HG03064 (cell line): ENCODE measurements at regions not wholly inside any gene's neighbourhood (a gene's known extent, or its start where the extent isn't known, plus 50 kb on each side); places are given as distances from the start of the nearest gene placed in this dataset.

Source experiments
- ATAC-seq: cut with Tn5 transposase; IDR thresholded peaks from one replicate; pipeline ENCODE4 v1.9.1; 2021; ENCODE audit warnings: low read depth; ENCODE audit not compliant: unreplicated experiment

DNA sequence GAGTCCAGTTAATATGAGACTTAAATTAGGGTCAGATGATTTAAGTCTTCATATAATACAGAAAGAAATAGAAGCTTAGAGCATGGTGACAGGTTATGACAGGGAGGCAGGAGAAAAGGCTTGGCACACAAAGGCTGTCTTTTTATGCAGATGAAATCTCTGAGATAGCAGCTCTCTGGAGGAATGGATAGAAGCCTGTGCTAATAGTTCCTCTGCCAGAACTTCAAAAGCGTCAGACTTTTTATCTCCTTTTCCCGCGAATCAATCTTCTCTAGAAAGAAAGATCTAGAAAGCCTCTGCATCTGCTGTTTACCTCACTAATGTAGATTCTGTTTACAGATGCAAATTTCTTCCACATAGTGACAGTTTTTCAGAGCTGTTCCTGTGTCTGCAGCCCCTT is 1106.2 kb downstream of the XPNPEP1 start:
- no peak for ATAC-seq

GRCh38 chr10:108812906-108813305 is 1110.4 kb downstream of the XPNPEP1 start:
- no peak for ATAC-seq

- no peak for ATAC-seq
Observed at GRCh38 chr10:108812296-108812695, 1111.0 kb downstream of the XPNPEP1 start.

- no peak for ATAC-seq
Observed at GRCh38 chr10:108808228-108808627, 1115.1 kb downstream of the XPNPEP1 start.

DNA sequence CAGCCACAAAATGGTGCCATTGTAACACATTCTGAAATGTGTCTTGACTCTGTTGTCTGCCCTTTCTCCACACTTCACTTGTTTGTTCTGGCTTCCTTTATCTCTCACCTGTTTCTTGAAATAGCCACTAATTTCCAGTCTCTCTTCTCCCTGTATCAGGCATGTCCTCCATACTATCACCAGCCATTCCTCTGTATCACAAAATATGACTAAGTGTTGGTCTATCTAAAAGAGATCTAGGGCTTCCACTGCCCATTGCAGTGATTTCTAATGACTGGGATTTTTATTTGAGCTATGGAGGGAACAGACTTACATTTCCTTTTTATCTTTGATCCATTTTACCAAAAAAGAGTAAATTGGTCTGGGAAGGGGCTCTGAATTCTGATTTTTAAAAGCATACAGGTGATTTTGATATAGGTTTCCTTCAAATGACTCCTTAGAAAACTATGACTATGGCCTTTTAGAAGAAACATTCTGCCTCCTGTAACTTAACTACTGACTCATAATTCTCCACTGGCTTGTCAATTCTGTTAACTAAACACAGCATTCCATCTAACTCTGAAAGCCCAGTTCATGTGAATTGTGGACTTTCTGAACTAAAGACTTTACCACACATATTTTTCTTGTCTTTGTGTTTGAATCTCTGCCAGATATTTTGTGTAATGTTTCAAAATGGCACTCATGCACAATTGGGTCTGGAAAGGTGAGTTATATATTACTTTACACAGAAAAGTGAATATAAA is 1121.4 kb downstream of the XPNPEP1 start:
- ATAC-seq = no peak

DNA sequence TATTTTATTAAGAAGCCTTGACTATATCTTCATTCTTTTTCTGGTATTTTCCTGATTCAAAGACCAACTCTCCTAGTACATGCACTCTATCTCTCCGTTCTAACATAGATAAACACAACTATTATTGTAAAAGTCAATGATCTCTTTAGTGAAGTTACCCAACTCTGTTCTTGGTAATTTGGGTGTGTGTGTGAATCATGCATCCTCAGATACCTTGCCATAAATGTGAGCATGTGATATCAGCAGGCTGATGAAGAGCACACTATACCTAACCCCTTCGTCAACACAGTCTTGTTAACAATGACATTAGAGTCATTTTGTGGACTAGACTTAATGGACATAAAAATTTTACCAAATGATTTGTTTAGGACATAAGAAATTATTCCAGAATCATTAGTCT is 1122.1 kb downstream of the XPNPEP1 start:
- ATAC-seq = no peak

DNA sequence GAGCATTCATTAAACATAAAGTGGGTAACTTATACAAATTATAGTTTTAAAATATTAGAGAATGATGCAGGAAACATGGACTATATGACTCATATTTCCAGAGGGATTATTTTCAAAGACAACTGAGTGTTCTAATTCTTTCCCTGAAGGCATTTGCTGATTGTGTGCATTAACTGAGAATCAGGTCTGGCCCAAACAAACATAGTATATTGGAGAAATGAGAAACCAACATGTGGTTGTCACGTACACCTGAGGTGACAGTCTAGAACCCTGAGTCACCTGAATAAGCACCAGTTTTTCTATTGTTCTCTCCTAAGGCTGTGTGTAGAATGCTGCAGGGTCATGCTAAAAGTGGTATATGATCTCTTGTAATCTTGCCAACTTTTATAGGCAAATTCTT is 1125.7 kb downstream of the XPNPEP1 start:
- no peak for ATAC-seq

GRCh38 chr10:108791794-108792474 is 1131.4 kb downstream of the XPNPEP1 start:
- ATAC-seq = no peak

DNA sequence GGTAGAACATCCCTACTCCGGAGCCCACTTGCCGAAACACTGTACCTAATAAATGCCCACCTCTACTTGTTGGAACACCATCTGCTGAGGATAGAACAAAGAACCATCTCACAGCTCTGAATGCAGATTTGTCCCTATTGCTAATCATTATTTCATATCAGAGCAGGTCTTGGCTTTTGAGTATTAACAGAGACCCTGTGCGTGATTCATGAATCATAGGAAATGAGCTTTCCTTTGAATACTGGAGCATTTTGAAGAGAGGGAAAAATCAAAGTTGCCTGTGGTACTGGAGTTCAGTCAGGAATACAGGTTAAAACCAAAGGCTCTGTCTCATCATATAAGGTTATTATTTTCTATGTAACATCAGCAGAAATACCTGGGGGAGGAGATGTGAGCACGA is 1132.3 kb downstream of the XPNPEP1 start:
- no peak for ATAC-seq

DNA sequence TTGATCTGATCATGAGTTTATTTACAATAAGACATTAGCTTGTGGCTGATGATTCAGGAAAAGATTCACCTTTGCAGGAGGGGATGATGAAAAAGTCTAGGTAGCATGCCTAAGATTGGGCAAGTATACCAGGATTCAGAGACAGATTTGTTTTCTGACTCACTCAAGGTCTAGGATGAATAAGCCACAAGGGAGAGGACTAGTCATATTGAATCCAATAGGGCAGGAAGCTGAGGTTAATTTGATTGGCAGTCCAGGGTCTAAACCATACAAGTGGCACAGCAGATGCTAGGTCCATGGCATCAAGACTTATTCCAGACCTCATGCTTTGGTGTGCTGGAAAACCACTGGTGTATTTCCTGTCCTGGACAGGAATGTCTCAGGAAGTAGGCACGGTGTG is 1133.4 kb downstream of the XPNPEP1 start:
- peak; percentile 66 for ATAC-seq

- no peak for ATAC-seq
Observed at GRCh38 chr10:108789336-108789735, 1134.0 kb downstream of the XPNPEP1 start.

- ATAC-seq = no peak
Observed at GRCh38 chr10:108788891-108789290, 1134.4 kb downstream of the XPNPEP1 start.

DNA sequence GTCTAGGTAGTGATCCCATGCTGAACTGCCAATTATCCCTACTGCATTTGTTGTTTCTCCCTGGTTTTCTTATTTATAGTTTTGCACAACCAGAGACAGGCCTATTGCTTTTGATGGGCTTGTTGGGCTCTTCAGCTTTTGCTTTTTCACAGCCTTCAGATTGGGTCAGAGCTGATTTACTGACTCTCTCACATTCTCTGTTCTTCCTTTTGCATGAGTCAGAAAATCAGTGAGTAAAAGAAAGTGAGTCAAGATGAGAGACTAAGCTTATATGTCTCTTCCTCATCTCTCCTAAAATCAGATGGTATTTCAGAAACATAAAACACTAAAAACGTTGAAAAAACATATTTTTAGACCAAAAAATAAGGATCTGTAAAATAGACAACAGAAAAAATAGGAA is 1135.4 kb downstream of the XPNPEP1 start:
- ATAC-seq = no peak

- no peak for ATAC-seq
Observed at GRCh38 chr10:108785011-108785410, 1138.3 kb downstream of the XPNPEP1 start.

DNA sequence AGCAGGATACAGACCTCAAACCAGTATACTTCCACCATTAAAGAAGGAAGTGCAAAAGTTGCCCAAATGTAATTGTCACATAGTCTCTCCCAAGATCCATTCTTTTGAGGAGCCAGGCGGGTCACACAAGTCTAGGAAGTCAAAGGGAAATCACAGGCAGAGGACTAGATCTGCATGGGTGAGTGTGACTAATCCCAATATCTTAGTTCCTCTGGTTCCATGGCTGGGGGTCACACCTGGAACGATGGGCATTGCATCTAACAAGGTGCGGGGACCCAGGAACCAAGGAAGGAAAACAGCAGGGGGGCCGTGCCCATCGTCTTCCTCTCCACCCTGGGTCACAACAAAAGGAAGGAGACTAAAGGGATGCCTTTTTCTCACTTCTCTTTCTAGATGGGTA is 1138.8 kb downstream of the XPNPEP1 start:
- ATAC-seq = no peak

DNA sequence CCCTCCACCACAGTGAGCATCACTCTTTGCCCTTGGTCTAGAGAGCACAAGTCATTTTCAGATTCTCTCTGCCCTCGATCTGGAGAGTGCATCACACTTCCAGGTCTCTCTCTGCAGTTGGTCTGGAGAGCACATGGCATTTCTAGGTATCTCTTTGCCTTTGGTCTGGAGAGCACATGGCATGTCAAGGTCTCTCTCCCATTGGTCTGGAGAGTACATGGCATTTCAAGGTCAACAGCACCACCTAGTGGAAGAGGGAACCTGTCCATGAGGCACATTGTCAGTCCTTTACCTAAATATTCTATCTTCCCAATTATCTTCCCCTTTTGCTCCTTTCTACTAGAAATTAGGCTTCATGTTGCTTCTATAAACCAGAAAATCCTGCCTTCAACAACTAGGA is 1139.4 kb downstream of the XPNPEP1 start:
- no peak for ATAC-seq

DNA sequence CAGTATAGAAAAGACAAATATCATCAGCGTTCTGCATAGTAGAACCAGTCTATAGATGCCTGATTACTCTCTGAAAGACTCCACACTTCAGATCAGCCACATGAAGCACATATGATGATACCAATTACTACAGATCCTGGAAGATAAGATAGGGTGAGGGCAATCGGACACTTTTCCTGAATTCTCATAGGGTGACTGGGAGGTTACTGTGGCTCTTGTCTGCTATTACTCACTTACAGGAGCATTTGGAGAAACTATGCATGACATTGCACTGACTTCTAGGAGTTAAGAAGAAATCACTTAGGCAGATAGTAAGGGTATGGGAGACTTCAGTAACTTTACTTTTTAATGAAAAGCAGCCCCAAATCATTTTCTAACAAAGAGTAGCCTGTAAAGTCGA is 1140.9 kb downstream of the XPNPEP1 start:
- ATAC-seq = no peak

GRCh38 chr10:108779501-108779900 is 1143.8 kb downstream of the XPNPEP1 start:
- no peak for ATAC-seq

- ATAC-seq = no peak
Observed at GRCh38 chr10:108775911-108776475, 1147.3 kb downstream of the XPNPEP1 start.

DNA sequence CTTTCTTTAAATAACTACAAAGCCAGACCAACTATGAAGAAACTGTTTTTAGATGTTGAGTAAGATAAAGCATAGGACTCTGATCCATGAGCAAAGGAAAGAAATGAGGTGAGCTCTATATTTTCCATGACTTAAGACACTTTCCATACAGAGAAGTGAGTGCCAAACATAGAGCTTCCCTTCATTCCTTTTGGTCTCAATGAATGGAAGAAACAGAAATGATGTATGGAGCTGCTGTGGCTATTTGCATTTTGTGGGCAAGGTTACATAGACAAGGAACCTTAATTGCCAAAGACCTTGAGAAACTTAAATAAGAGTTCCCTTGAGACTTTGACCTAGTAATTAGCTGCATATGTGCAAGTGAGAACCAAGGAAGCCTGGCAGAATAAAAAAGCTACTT is 1152.2 kb downstream of the XPNPEP1 start:
- ATAC-seq = no peak

GRCh38 chr10:108765794-108766193 is 1157.5 kb downstream of the XPNPEP1 start:
- no peak for ATAC-seq

- no peak for ATAC-seq
Observed at GRCh38 chr10:108757946-108758345, 1165.4 kb downstream of the XPNPEP1 start.
